Tibial nerve (tissue), 4 donors: ENCODE measurements at regions not wholly inside any gene's neighbourhood (a gene's known extent, or its start where the extent isn't known, plus 50 kb on each side); places are given as distances from the start of the nearest gene placed in this dataset.

Experiments
- EP300 ChIP-seq, 2 donors: sonication (generic); formaldehyde crosslinking; IDR thresholded peaks; one replicate each; pipeline ENCODE4 v1.6.1; 2017; ENCODE audit warnings: antibody characterized with exemption in 2 of 2, mild to moderate bottlenecking in 1 of 2
- POLR2A ChIP-seq, 2 donors: fragments of 450-650 bp; IDR thresholded peaks; one replicate each; pipeline ENCODE4 v1.6.1; 2017; ENCODE audit warnings: antibody characterized with exemption in 2 of 2, mild to moderate bottlenecking in 2 of 2, moderate library complexity in 2 of 2
- TF ChIP-seq, protein P1 (sequence below), 5 experiments: fragments of 200-600 bp in 3 of 5; fragments of 450-650 bp in 2 of 5; sonication (generic) in 3 of 5; IDR thresholded peaks; one replicate each; pipeline ENCODE4 v1.5.1; 2016 to 2019; ENCODE audit warnings: antibody characterized with exemption in 5 of 5, mild to moderate bottlenecking in 3 of 5, moderate library complexity in 2 of 5

DNA sequence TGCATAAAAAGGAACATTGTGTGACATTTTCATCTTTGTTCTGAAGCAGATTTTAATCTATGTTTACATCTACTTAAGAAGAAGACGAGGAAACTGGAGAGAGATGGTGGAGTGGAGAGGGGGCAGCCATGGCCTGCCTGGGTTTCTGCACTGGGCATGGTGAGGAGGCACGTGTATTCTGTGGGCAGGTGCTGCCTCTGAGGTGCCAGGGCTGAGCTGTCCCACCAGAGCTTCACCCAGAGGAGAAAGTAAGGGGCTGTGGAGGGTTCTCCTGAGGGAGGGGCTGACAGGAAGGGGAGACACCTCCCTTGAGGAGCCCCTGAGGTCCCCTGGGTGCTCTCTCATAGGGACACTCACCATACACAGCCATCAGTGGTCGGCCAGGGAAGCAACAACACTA lies 372.4 kb upstream of the OR4E1 start:
- TF ChIP-seq EP300 (IDR thresholded peaks at IDR 0.05) = no peak
- TF ChIP-seq, protein P1, sequence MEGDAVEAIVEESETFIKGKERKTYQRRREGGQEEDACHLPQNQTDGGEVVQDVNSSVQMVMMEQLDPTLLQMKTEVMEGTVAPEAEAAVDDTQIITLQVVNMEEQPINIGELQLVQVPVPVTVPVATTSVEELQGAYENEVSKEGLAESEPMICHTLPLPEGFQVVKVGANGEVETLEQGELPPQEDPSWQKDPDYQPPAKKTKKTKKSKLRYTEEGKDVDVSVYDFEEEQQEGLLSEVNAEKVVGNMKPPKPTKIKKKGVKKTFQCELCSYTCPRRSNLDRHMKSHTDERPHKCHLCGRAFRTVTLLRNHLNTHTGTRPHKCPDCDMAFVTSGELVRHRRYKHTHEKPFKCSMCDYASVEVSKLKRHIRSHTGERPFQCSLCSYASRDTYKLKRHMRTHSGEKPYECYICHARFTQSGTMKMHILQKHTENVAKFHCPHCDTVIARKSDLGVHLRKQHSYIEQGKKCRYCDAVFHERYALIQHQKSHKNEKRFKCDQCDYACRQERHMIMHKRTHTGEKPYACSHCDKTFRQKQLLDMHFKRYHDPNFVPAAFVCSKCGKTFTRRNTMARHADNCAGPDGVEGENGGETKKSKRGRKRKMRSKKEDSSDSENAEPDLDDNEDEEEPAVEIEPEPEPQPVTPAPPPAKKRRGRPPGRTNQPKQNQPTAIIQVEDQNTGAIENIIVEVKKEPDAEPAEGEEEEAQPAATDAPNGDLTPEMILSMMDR (IDR thresholded peaks at IDR 0.05) = no peak
- no peak for TF ChIP-seq POLR2A (IDR thresholded peaks at IDR 0.05)
